Right lobe of liver (tissue), 6 donors: ENCODE measurements at regions not wholly inside any gene's neighbourhood (a gene's known extent, or its start where the extent isn't known, plus 50 kb on each side); places are given as distances from the start of the nearest gene placed in this dataset.

Experiments used
- ATAC-seq, 4 donors: fragments of 200-7000 bp; cut with Tn5 transposase; one replicate each; pipeline ENCODE4 v1.9.1; 2020; ENCODE audit warnings: mild to moderate bottlenecking in 4 of 4, moderate library complexity in 4 of 4
- DNase-seq, 3 donors: peaks; one replicate each; pipeline ENCODE4 v3.0.0-alpha.2; 2020
- H3K27ac ChIP-seq, 3 donors: fragments of 200-600 bp; one replicate each; pipeline ENCODE4 v1.8.0; 2022
- H3K27me3 ChIP-seq, 2 donors: fragments of 200-600 bp; one replicate each; pipeline ENCODE4 v1.8.0; 2022
- H3K36me3 ChIP-seq, 4 donors: fragments of 200-600 bp; sonication (generic) in 1 of 4; one replicate each; pipeline versions ENCODE4 v1.5.1 to v1.8.0; 2017 to 2022; ENCODE audit warnings: control low read depth in 1 of 4
- H3K4me1 ChIP-seq, 4 donors: fragments of 200-600 bp; sonication (generic) in 1 of 4; one replicate each; pipeline versions ENCODE4 v1.5.1 to v1.8.0; 2017 to 2022; ENCODE audit warnings: control low read depth in 1 of 4
- H3K4me3 ChIP-seq, 3 donors: fragments of 200-600 bp; one replicate each; pipeline ENCODE4 v1.8.0; 2022
- H3K9me3 ChIP-seq, 4 donors: fragments of 200-600 bp; sonication (generic) in 1 of 4; one replicate each; pipeline versions ENCODE4 v1.5.1 to v1.8.0; 2017 to 2022; ENCODE audit warnings: control low read depth in 1 of 4
- POLR2A ChIP-seq: fragments of 450-650 bp; IDR thresholded peaks from one replicate; pipeline ENCODE4 v1.6.1; 2017; ENCODE audit warnings: antibody characterized with exemption, mild to moderate bottlenecking
- WGBS: methylation state at CpG from one replicate; pipeline ENCODE4 v1.1.6; 2018; ENCODE audit warnings: low coverage, low lambda C conversion rate; ENCODE audit not compliant: insufficient coverage; ENCODE audit errors: missing lambda C conversion rate; 5-methylcytosine and 5-hydroxymethylcytosine counted together
- intact Hi-C, 2 donors: fragments of 100-400 bp; cut with DNase I; formaldehyde crosslinking; loops; one replicate each; pipeline versions ENCODE4 v1.11.2 to v1.14.1; 2022
- TF ChIP-seq, protein P1 (sequence below), 4 donors: fragments of 200-600 bp in 3 of 4; fragments of 450-650 bp in 1 of 4; IDR thresholded peaks; one replicate each; pipeline versions ENCODE4 v1.5.1 to v1.8.0; 2016 to 2022; ENCODE audit warnings: antibody characterized with exemption in 4 of 4, mild to moderate bottlenecking in 2 of 4
- donor health status: DM: no; HTN: yes; CAD: no.
- donor health status: DM: no; HTN: no; CAD: no.
- donor health status: DM: no; HTN: no; CAD: no.
- donor health status: DM: no; HTN: yes; CAD: no.
- donor health status: DM: no; HTN: yes; CAD: no.

DNA sequence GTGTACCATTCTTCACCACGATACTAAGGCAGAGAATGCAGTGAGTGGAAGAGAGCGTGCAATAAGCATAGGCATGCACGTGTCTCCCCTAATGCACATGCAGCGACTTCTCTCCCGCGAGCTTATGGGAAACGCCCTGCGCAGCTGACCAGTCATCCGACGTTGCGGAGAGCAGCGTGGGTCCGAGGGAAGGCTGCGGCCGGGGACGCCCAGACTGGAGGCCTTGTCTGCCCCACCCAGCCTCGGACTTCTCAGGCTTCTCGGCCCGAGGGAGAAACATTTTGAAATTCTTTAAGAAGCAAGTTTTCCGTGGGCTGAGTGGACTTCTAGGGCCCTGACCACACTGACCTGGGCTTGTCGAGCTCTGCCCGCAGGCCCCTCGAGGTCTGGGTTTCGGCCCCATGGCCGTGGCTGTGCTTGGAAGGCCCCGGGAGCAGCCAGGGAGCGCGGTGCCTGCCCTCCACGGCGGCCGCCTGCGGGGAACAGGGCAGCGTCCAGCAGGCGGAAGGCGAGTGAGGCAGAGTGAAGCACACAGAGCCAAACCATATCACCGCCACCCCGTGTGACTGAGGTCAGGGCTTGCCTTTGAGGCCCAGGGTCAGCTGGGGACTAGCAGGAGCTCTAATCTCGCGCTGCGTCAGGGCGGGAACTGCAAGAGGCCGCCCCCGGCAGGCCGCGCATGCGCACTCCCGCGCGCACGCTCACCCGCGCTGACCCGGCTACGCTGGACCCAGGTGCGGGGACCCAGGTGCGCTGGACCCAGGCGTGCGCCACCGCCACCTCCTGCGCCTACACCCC lies 60.0 kb upstream of the IRX1 start:
- intact Hi-C loops, result no loop called here
- Histone ChIP-seq H3K27me3 (no peaks in the 10 kb centered on the region), H3K9me3 (no peaks in the 10 kb centered on the region), H3K27ac (no peak overlapping the region), H3K36me3 (no peaks in the 10 kb centered on the region), H3K4me3 (no peak overlapping the region), H3K4me1 (no peaks in the 10 kb centered on the region)
- DNase-seq, result no peak
- no CpG with 5 or more reads among the region's 60 CpGs for WGBS
- no peak for ATAC-seq
- TF ChIP-seq, protein P1, sequence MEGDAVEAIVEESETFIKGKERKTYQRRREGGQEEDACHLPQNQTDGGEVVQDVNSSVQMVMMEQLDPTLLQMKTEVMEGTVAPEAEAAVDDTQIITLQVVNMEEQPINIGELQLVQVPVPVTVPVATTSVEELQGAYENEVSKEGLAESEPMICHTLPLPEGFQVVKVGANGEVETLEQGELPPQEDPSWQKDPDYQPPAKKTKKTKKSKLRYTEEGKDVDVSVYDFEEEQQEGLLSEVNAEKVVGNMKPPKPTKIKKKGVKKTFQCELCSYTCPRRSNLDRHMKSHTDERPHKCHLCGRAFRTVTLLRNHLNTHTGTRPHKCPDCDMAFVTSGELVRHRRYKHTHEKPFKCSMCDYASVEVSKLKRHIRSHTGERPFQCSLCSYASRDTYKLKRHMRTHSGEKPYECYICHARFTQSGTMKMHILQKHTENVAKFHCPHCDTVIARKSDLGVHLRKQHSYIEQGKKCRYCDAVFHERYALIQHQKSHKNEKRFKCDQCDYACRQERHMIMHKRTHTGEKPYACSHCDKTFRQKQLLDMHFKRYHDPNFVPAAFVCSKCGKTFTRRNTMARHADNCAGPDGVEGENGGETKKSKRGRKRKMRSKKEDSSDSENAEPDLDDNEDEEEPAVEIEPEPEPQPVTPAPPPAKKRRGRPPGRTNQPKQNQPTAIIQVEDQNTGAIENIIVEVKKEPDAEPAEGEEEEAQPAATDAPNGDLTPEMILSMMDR (IDR thresholded peaks at IDR 0.05), result no peak
- no peak for TF ChIP-seq POLR2A

DNA sequence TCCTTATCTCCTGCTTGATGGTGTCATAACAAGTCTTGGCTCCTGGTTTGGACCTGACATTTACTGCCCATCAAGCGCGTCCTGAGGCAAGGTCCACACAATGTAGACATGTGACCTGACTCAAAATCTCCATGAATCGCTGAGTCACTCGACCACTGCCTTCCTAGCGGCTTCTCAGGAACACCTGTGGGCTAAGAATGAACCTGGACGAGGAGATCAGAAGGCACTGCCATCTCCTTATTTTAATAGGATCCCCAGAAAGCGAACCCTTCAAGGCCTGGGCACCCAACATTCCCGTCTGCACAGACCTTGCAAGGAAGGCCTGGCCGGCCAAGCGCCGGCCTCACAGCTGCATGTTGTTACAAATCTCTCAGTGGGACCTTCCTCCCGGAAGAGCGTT lies 60.6 kb upstream of the IRX1 start:
- no peaks in the 10 kb centered on the region for H3K4me1 ChIP-seq
- H3K27ac ChIP-seq, result no peak overlapping the region
- H3K9me3 ChIP-seq, result no peaks in the 10 kb centered on the region
- H3K36me3 ChIP-seq, result no peaks in the 10 kb centered on the region
- no peak overlapping the region for H3K4me3 ChIP-seq
- no peaks in the 10 kb centered on the region for H3K27me3 ChIP-seq
- DNase-seq, result no peak
- intact Hi-C loops, result no loop called here
- TF ChIP-seq, protein P1 (IDR thresholded peaks at IDR 0.05), result no peak
- no peak for TF ChIP-seq POLR2A
- WGBS, result 60% methylated on average over 4 of the region's 13 CpGs
- ATAC-seq, result no peak

DNA sequence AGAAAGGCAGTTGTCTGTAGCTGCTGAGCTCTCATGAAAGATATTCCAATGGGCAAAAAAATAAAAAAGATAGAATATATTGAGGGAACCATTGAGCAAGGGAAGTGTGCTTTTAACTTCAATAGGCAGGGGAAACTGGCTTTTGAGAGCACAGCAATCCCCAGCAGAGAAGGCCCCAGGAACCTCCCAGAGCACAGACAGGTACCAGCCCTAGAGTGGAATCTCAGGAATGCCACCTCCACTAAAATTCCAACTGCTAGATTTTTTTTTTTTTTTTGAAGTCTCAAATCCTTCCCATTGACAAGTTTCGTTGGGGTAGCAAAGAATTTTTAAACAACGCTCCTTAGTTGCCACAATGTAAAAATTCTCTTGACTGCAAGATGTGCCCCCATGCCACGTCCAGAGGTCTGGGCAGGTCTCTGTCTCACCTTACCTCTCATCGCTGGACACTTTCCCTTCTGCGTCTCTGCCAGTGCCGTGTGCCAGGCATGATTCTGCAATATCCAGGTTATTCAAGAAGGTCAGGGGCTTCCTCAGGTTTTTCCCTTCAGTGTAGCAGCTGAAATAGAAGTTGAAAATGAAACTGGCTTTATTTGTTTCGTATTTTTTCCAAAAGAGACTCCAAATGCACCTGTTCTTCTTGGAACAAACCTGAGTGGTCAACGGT lies 64.2 kb upstream of the IRX1 start:
- DNase-seq (no peak), ATAC-seq (no peak)
- no peaks in the 10 kb centered on the region for H3K36me3 ChIP-seq
- intact Hi-C loops, result no loop called here
- H3K27me3 ChIP-seq, result no peaks in the 10 kb centered on the region
- no peak for TF ChIP-seq POLR2A
- TF ChIP-seq, protein P1 (IDR thresholded peaks at IDR 0.05), result no peak
- no peaks in the 10 kb centered on the region for H3K9me3 ChIP-seq
- H3K4me1 ChIP-seq, result no peaks in the 10 kb centered on the region
- H3K4me3 ChIP-seq, result no peak overlapping the region
- 35% methylated on average over 8 of the region's 8 CpGs for WGBS
- H3K27ac ChIP-seq, result no peak overlapping the region

DNA sequence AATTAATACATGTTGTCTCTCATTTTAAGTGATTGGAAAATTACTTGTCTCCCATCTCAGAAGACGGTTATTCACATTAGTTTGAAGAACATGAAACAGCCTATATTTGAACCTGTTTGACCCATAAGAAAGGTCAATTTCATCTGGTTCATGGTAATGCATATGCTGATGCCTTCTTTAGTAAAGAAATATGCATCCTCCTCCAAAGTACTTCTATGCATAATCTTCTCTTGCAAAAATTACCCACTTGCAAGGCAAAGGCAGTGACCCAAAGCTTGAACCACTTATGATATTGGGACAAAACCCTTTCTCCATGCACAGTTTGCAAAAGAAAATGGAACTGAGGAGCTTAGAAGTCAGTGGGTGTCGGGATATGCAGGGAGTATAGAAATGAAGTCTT lies 65.4 kb upstream of the IRX1 start:
- no peak for DNase-seq
- intact Hi-C loops, result no loop called here
- no peaks in the 10 kb centered on the region for H3K36me3 ChIP-seq
- ATAC-seq, result no peak
- no peaks in the 10 kb centered on the region for H3K4me1 ChIP-seq
- H3K27me3 ChIP-seq, result no peaks in the 10 kb centered on the region
- WGBS, result 45% methylated on average over 2 of the region's 2 CpGs
- no peak overlapping the region for H3K4me3 ChIP-seq
- TF ChIP-seq POLR2A, result no peak
- TF ChIP-seq, protein P1 (IDR thresholded peaks at IDR 0.05), result no peak
- no peaks in the 10 kb centered on the region for H3K9me3 ChIP-seq
- no peak overlapping the region for H3K27ac ChIP-seq
